HCT116 (cell line): ENCODE measurements at regions not wholly inside any gene's neighbourhood (a gene's known extent, or its start where the extent isn't known, plus 50 kb on each side); places are given as distances from the start of the nearest gene placed in this dataset.

Experiments
- ATAC-seq: fragments of 200-7000 bp; cut with Tn5 transposase; 2 replicates; pipeline ENCODE4 v1.9.1; 2020; ENCODE audit warnings: mild to moderate bottlenecking, moderate library complexity
- BruUV-seq: library from RNA; stranded (reverse); fragments of 400-500 nt; replicated peaks from 2 replicates; lab custom pipeline; 2021; lab: Mats Ljungman, UMichigan
- CTCF ChIA-PET: fragments of 300-600 bp; sonication (Branson Sonifier 250); formaldehyde crosslinking; loops from one replicate; lab custom pipeline; 2021; ENCODE audit warnings: antibody characterized with exemption; lab: Charles Lee
- POLR2A ChIA-PET: fragments of 300-600, 350-600 bp; sonication (Branson Sonifier 250); formaldehyde crosslinking; loops from one replicate; lab custom pipeline; 2021; ENCODE audit warnings: antibody characterized with exemption; lab: Charles Lee
- RAD21 ChIA-PET, 2 experiments: fragments of 300-600 bp; sonication (Branson Sonifier 250); formaldehyde crosslinking; loops; one replicate each; lab custom pipeline; 2023; ENCODE audit warnings: low total read pairs in 2 of 2; ENCODE audit not compliant: uncharacterized antibody in 2 of 2, unreplicated experiment in 2 of 2, low non-redundant PET in 1 of 2; lab: Charles Lee
- DNase-seq: peaks from one replicate; pipeline ENCODE4 v3.0.0-alpha.2; 2010; ENCODE audit warnings: low read depth, low spot score
- H2AFZ ChIP-seq: fragments of 200-600 bp; shearing (Covaris generic), sonication (generic); 2 replicates; pipeline ENCODE4 v1.6.1; 2017; ENCODE audit warnings: low read depth, mixed run types, mixed read lengths, antibody characterized with exemption, low read length; ENCODE audit not compliant: poor library complexity, severe bottlenecking
- H3K27ac ChIP-seq: 2 replicates; pipeline ENCODE4 v1.5.1; 2012; ENCODE audit warnings: low read depth, low read length
- H3K27me3 ChIP-seq: fragments of 200-600 bp; sonication (generic); 2 replicates; pipeline ENCODE4 v1.6.1; 2016; ENCODE audit warnings: mixed run types, low read length, mixed read lengths; ENCODE audit not compliant: insufficient read depth
- H3K36me3 ChIP-seq, 2 experiments: fragments of 200-500 bp in 1 of 2; fragments of 200-600 bp in 1 of 2; sonication (Bioruptor generic) in 1 of 2; sonication (generic) in 1 of 2; 2 replicates each; pipeline versions ENCODE4 v1.5.1 to v1.6.1; 2014 to 2016; ENCODE audit warnings: low read length in 2 of 2, inconsistent platforms in 1 of 2, mixed read lengths in 1 of 2, mixed run types in 1 of 2; ENCODE audit not compliant: insufficient read depth in 2 of 2, control insufficient read depth in 1 of 2
- H3K4me1 ChIP-seq, 2 experiments: fragments of 200-600 bp in 1 of 2; sonication (generic) in 1 of 2; 2 replicates each; pipeline versions ENCODE4 v1.5.1 to v1.6.1; 2012 to 2017; ENCODE audit warnings: low read length in 2 of 2, inconsistent platforms in 1 of 2, mild to moderate bottlenecking in 1 of 2, mixed read lengths in 1 of 2, mixed run types in 1 of 2, moderate library complexity in 1 of 2; ENCODE audit not compliant: insufficient read depth in 2 of 2, control insufficient read depth in 1 of 2
- H3K4me2 ChIP-seq: fragments of 200-600 bp; sonication (generic); 2 replicates; pipeline ENCODE4 v1.6.1; 2017; ENCODE audit warnings: mixed run types, low read length, mixed read lengths
- H3K4me3 ChIP-seq, 2 experiments: fragments of 200-600 bp in 1 of 2; sonication (generic) in 1 of 2; replicated peaks in 1 of 2; 2 replicates each; pipeline ENCODE4 v1.5.1; 2011 to 2016; ENCODE audit warnings: low read length in 2 of 2, control low read depth in 1 of 2, low read depth in 1 of 2, mild to moderate bottlenecking in 1 of 2, mixed read lengths in 1 of 2, mixed run types in 1 of 2
- H3K79me2 ChIP-seq: fragments of 200-600 bp; sonication (generic); 2 replicates; pipeline ENCODE4 v1.6.1; 2017; ENCODE audit warnings: mild to moderate bottlenecking, mixed run types, low read length, moderate library complexity, mixed read lengths; ENCODE audit not compliant: insufficient read depth
- H3K9ac ChIP-seq: fragments of 200-600 bp; sonication (generic); 2 replicates; pipeline ENCODE4 v1.6.1; 2016; ENCODE audit warnings: low read length, mixed read lengths
- H3K9me2 ChIP-seq: fragments of 200-600 bp; sonication (generic), shearing (Covaris generic); 2 replicates; pipeline ENCODE4 v1.6.1; 2017; ENCODE audit warnings: mixed run types, mild to moderate bottlenecking, moderate library complexity; ENCODE audit not compliant: insufficient read depth
- H3K9me3 ChIP-seq, 2 experiments: fragments of 200-500 bp in 1 of 2; fragments of 200-600 bp in 1 of 2; sonication (Bioruptor generic) in 1 of 2; sonication (generic) in 1 of 2; 2 replicates each; pipeline ENCODE4 v1.6.1; 2014 to 2017; ENCODE audit warnings: low read length in 2 of 2, mixed read lengths in 2 of 2, inconsistent platforms in 1 of 2, low read depth in 1 of 2, mild to moderate bottlenecking in 1 of 2, mixed run types in 1 of 2, moderate library complexity in 1 of 2; ENCODE audit not compliant: control insufficient read depth in 1 of 2, insufficient read depth in 1 of 2
- H4K20me1 ChIP-seq: fragments of 200-600 bp; sonication (generic), shearing (Covaris generic); 2 replicates; pipeline ENCODE4 v1.6.1; 2017; ENCODE audit warnings: mixed run types, mild to moderate bottlenecking, moderate library complexity; ENCODE audit not compliant: insufficient read depth
- CEBPB ChIP-seq: IDR thresholded peaks from 2 replicates; pipeline ENCODE4 v1.6.1; 2012; ENCODE audit warnings: low read depth
- ELF1 ChIP-seq: IDR thresholded peaks from 2 replicates; pipeline ENCODE4 v1.6.1; 2012; ENCODE audit warnings: low read depth, borderline replicate concordance
- FOSL1 ChIP-seq: IDR thresholded peaks from 2 replicates; pipeline ENCODE4 v1.6.1; 2012; ENCODE audit warnings: low read depth
- POLR2AphosphoS5 ChIP-seq: IDR thresholded peaks from 2 replicates; pipeline ENCODE4 v1.6.1; 2011; ENCODE audit warnings: mild to moderate bottlenecking, low read depth, low read length, moderate library complexity
- RAD21 ChIP-seq: IDR thresholded peaks from 2 replicates; pipeline ENCODE4 v1.6.1; 2012; ENCODE audit warnings: low read depth, mild to moderate bottlenecking
- SRF ChIP-seq: IDR thresholded peaks from 2 replicates; pipeline ENCODE4 v1.6.1; 2012; ENCODE audit warnings: low read depth
- YY1 ChIP-seq: IDR thresholded peaks from 2 replicates; pipeline ENCODE4 v1.6.1; 2011; ENCODE audit warnings: low read length, low read depth, moderate library complexity, mild to moderate bottlenecking; ENCODE audit not compliant: insufficient replicate concordance; ENCODE audit errors: extremely low read depth
- ZFX ChIP-seq: fragments of 450-650 bp; IDR thresholded peaks from 2 replicates; pipeline ENCODE4 v1.6.1; 2017
- intact Hi-C: fragments of 100-400 bp; cut with micrococcal nuclease; formaldehyde crosslinking; loops from 2 replicates; pipeline ENCODE4 v1.10.0; 2022
- TF ChIP-seq, protein P1 (sequence below): IDR thresholded peaks from 2 replicates; pipeline ENCODE4 v1.6.1; 2012
- TF ChIP-seq, protein P2 (sequence below): IDR thresholded peaks from 2 replicates; pipeline ENCODE4 v1.6.1; 2012; ENCODE audit warnings: low read depth

DNA sequence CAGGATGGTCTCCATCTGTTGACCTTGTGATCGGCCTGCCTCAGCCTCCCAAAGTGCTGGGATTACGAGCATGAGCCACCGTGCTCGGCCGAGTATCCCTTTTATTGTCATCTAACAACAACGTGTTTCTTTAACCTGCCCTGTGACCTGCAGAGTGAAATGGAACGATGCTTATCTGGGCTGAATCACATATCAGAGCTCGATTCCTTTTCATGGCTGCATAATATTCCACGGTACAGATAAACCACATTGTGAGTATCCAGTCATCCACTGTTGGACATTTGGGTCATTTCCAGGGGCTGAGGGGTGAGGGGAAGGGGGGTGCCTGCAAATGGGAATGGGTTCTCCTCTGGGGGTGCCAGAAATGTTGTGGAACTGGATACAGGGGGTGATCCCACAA is 260.0 kb downstream of the ASMT start:
- Histone ChIP-seq H3K27ac (no peak overlapping the region), H2AFZ (no peak overlapping the region)
- RAD21 ChIA-PET: no interaction called here
- TF ChIP-seq CEBPB (no peak), SRF (no peak), ELF1 (no peak), RAD21 (no peak), FOSL1 (no peak), ZFX (no peak), POLR2AphosphoS5 (no peak), YY1 (no peak)
- TF ChIP-seq, protein P1, sequence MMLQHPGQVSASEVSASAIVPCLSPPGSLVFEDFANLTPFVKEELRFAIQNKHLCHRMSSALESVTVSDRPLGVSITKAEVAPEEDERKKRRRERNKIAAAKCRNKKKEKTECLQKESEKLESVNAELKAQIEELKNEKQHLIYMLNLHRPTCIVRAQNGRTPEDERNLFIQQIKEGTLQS: no peak
- TF ChIP-seq, protein P2, sequence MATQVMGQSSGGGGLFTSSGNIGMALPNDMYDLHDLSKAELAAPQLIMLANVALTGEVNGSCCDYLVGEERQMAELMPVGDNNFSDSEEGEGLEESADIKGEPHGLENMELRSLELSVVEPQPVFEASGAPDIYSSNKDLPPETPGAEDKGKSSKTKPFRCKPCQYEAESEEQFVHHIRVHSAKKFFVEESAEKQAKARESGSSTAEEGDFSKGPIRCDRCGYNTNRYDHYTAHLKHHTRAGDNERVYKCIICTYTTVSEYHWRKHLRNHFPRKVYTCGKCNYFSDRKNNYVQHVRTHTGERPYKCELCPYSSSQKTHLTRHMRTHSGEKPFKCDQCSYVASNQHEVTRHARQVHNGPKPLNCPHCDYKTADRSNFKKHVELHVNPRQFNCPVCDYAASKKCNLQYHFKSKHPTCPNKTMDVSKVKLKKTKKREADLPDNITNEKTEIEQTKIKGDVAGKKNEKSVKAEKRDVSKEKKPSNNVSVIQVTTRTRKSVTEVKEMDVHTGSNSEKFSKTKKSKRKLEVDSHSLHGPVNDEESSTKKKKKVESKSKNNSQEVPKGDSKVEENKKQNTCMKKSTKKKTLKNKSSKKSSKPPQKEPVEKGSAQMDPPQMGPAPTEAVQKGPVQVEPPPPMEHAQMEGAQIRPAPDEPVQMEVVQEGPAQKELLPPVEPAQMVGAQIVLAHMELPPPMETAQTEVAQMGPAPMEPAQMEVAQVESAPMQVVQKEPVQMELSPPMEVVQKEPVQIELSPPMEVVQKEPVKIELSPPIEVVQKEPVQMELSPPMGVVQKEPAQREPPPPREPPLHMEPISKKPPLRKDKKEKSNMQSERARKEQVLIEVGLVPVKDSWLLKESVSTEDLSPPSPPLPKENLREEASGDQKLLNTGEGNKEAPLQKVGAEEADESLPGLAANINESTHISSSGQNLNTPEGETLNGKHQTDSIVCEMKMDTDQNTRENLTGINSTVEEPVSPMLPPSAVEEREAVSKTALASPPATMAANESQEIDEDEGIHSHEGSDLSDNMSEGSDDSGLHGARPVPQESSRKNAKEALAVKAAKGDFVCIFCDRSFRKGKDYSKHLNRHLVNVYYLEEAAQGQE: no peak
- TF ChIP-seq, all 23 proteins: peak for 0
- Histone ChIP-seq H3K4me3 (no peak overlapping the region), H3K36me3 (no peaks in the 10 kb centered on the region), H4K20me1 (no peaks in the 10 kb centered on the region), H3K27me3 (no peaks in the 10 kb centered on the region), H3K9me3 (no peaks in the 10 kb centered on the region), H3K79me2 (no peaks in the 10 kb centered on the region), H3K9me2 (no peaks in the 10 kb centered on the region), H3K4me2 (no peak overlapping the region), H3K4me1 (no peaks in the 10 kb centered on the region), H3K9ac (no peak overlapping the region)
- no TSS peak for BruUV-seq
- ChIA-PET POLR2A (no interaction called here), CTCF (no interaction called here)
- ATAC-seq: no peak
- no peak for DNase-seq
- intact Hi-C loops: no loop called here
